CD4-positive, CD25-positive, alpha-beta regulatory T cell (primary cell): ENCODE measurements at regions not wholly inside any gene's neighbourhood (a gene's known extent, or its start where the extent isn't known, plus 50 kb on each side); places are given as distances from the start of the nearest gene placed in this dataset.

Experiments
- ATAC-seq, 2 donors: fragments of 150-1000 bp; cut with Tn5 transposase; one replicate each; pipeline ENCODE4 v1.10.0; 2021; ENCODE audit warnings: low read depth in 2 of 2, moderate number of reproducible peaks in 2 of 2, moderate library complexity in 1 of 2
- DNase-seq, 3 donors: peaks; one replicate each; pipeline versions ENCODE4 v3.0.0 to v3.0.0-alpha.2; 2012 to 2022; ENCODE audit warnings: mixed read lengths in 1 of 3
- H3K27ac ChIP-seq: one replicate; pipeline ENCODE4 v1.7.0; 2013; ENCODE audit warnings: mild to moderate bottlenecking, low read length; ENCODE audit not compliant: insufficient read depth, poor library complexity, severe bottlenecking
- H3K27me3 ChIP-seq: one replicate; pipeline ENCODE4 v1.7.0; 2013; ENCODE audit warnings: low read length; ENCODE audit not compliant: control insufficient read depth, insufficient read depth
- H3K36me3 ChIP-seq: one replicate; pipeline ENCODE4 v1.7.0; 2013; ENCODE audit warnings: mild to moderate bottlenecking, low read length, moderate library complexity; ENCODE audit not compliant: control insufficient read depth, insufficient read depth
- H3K4me1 ChIP-seq: 2 replicates; pipeline ENCODE4 v1.7.0; 2013; ENCODE audit warnings: mild to moderate bottlenecking, low read length; ENCODE audit not compliant: insufficient read depth, control insufficient read depth, poor library complexity, severe bottlenecking
- H3K4me3 ChIP-seq: one replicate; pipeline ENCODE4 v1.7.0; 2013; ENCODE audit warnings: low read depth, mild to moderate bottlenecking, low read length, moderate library complexity
- H3K9me3 ChIP-seq, 2 experiments: 1 replicate in 1 of 2; 2 replicates in 1 of 2; pipeline ENCODE4 v1.7.0; 2013; ENCODE audit warnings: low read length in 2 of 2, mild to moderate bottlenecking in 1 of 2, moderate library complexity in 1 of 2; ENCODE audit not compliant: control insufficient read depth in 2 of 2
- H3K27ac Mint-ChIP-seq, 3 donors: one replicate each; pipeline ENCODE4 v1.8.0; 2020 to 2022; ENCODE audit warnings: mild to moderate bottlenecking in 3 of 3, mixed read lengths in 3 of 3, moderate library complexity in 2 of 3
- H3K27me3 Mint-ChIP-seq: one replicate; pipeline ENCODE4 v1.8.0; 2022; ENCODE audit warnings: mild to moderate bottlenecking, mixed read lengths
- H3K36me3 Mint-ChIP-seq: one replicate; pipeline ENCODE4 v1.8.0; 2020; ENCODE audit warnings: mixed read lengths
- H3K4me1 Mint-ChIP-seq, 4 donors: one replicate each; pipeline ENCODE4 v1.8.0; 2020 to 2022; ENCODE audit warnings: mixed read lengths in 4 of 4, mild to moderate bottlenecking in 1 of 4
- H3K4me3 Mint-ChIP-seq, 4 donors: one replicate each; pipeline ENCODE4 v1.8.0; 2020 to 2022; ENCODE audit warnings: mild to moderate bottlenecking in 4 of 4, mixed read lengths in 4 of 4, moderate library complexity in 3 of 4
- H3K9me3 Mint-ChIP-seq, 7 donors: one replicate each; pipeline ENCODE4 v1.8.0; 2020 to 2022; ENCODE audit warnings: mixed read lengths in 7 of 7, mild to moderate bottlenecking in 3 of 7, moderate library complexity in 2 of 7

DNA sequence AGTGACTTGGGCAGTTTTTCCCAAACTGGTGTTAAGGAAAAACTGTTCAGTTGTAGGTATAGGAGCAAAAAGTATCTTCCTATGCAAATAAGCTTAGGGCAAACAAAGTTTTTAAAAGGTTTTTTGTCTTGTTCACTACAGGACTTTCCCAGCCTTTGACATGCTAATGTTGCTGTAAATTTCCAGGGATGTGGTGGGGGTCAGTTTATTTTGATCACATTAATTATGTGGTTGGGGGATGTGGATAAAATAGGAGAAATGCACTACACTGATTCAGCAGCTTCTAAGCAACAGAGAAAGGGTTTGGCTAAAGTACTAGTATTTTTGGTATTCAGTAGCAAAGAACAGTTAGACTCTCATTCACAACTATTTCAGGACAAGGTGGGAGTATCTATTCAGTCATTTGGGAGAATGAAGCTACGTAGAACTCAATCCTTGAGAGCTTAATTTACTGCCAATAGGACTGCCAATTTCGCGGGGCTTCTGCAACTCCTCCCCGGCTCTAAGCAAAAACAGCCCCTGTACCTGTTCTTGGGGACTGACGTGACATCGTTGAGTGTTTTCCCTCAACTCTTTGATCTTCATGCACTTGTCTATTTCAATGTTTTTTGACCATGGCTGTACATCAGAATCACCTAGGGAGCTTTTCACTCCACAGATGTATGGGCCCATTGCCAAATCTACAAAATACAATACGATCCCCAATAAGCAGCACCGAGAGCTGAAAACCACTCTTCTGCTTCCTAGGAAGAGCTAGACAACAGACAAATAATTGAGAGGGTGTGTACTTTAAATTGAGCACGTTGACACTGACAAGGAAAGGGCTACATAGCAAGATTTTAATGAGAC lies 94.8 kb upstream of the NHSL1 start:
- Histone ChIP-seq H3K4me3 (no peak overlapping the region), H3K36me3 (no peaks in the 10 kb centered on the region), H3K27ac (no peak overlapping the region), H3K27me3 (no peaks in the 10 kb centered on the region), H3K9me3 (no peaks in the 10 kb centered on the region), H3K4me1 (peaks cover 7% of the 10 kb centered on the region)
- DNase-seq (no peak), ATAC-seq (no peak)
- Mint-ChIP-seq H3K27me3 (peaks cover 2% of the 10 kb centered on the region), H3K4me3 (no peak overlapping the region), H3K27ac (no peak overlapping the region), H3K4me1 (peaks cover 10 to 16% (median 13%) of the 10 kb centered on the region in 4 donors), H3K9me3 (peaks cover 0 to 2% (median 0%) of the 10 kb centered on the region in 7 donors), H3K36me3 (no peaks in the 10 kb centered on the region)

DNA sequence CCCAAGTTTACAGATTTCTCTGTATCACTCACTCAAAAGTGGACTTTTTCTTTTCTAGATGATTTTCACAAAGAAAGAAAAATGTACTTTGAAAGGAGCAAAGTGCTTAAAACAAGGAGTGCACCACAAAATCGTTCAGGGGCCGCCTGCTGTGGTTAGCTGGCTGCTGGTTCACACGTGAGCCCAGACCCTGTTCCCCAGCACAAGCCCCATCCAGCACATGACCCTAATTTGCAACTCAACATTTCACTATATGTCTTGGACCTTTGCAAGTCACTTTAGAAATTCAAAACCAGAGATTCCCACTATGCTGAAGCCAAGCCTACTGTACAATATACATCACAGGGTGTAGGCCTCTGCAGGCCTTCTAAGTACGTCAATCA lies 95.5 kb upstream of the NHSL1 start:
- H3K27me3 ChIP-seq: no peaks in the 10 kb centered on the region
- no peak overlapping the region for H3K4me3 ChIP-seq
- H3K4me1 ChIP-seq: peaks cover 7% of the 10 kb centered on the region
- Mint-ChIP-seq H3K36me3 (no peaks in the 10 kb centered on the region), H3K4me1 (peaks cover 10 to 16% (median 13%) of the 10 kb centered on the region in 4 donors), H3K27me3 (peaks cover 4% of the 10 kb centered on the region), H3K4me3 (no peak overlapping the region), H3K9me3 (peaks cover 0 to under 1% (median 0%) of the 10 kb centered on the region in 7 donors), H3K27ac (no peak overlapping the region)
- no peaks in the 10 kb centered on the region for H3K36me3 ChIP-seq
- H3K9me3 ChIP-seq: no peaks in the 10 kb centered on the region
- no peak for ATAC-seq
- DNase-seq: no peak
- H3K27ac ChIP-seq: no peak overlapping the region

DNA sequence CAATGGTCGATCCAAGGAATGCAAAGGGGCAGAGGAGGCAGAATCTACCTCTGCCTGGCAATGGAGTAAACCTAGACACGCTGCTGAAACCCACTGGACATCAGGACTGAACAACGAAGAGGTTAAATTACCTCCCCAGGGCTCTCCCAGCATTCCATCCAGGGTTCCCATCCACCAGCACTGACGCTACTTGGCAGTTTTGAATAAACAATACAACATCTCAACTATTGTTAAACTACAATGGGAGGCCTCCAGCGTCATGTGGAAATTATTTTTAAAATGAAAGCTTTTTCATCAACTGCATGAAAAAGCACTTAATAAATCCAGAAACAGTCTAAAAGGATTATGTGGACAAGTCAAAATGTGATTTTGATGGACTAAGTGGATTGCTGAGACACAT lies 96.8 kb upstream of the NHSL1 start:
- Histone ChIP-seq H3K4me1 (peaks cover 7% of the 10 kb centered on the region), H3K27me3 (no peaks in the 10 kb centered on the region), H3K9me3 (no peaks in the 10 kb centered on the region), H3K4me3 (no peak overlapping the region), H3K36me3 (no peaks in the 10 kb centered on the region), H3K27ac (no peak overlapping the region)
- ATAC-seq: no peak
- no peak overlapping the region for H3K27ac Mint-ChIP-seq
- DNase-seq: no peak
- H3K36me3 Mint-ChIP-seq: no peaks in the 10 kb centered on the region
- peaks cover 4% of the 10 kb centered on the region for H3K27me3 Mint-ChIP-seq
- H3K9me3 Mint-ChIP-seq: no peaks in the 10 kb centered on the region
- H3K4me1 Mint-ChIP-seq: peaks cover 10 to 15% (median 11%) of the 10 kb centered on the region in 4 donors
- H3K4me3 Mint-ChIP-seq: no peak overlapping the region

DNA sequence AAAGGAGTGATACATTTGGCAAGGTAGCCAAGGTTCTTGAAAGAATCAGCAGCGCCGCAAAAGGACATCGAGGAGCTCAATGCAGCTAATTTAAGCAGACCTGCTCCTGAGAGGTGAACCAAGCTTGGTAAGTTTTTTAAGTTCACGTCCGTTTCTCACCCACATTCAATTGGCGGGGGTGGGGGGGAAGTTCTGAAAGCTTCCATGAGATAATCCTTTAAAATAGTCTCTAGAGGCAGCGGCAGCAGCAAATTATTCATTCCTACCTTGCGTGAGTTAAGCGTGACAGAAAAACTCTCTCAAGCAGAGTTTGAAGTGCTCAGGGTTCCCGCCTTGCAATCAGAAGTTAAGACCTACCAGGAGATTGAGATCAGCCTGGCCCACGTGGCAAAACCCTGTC lies 97.3 kb upstream of the NHSL1 start:
- Histone ChIP-seq H3K9me3 (no peaks in the 10 kb centered on the region), H3K27me3 (no peaks in the 10 kb centered on the region), H3K27ac (no peak overlapping the region), H3K4me3 (no peak overlapping the region), H3K4me1 (peaks cover 7% of the 10 kb centered on the region), H3K36me3 (no peaks in the 10 kb centered on the region)
- Mint-ChIP-seq H3K27me3 (peaks cover 4% of the 10 kb centered on the region), H3K27ac (no peak overlapping the region), H3K4me3 (no peak overlapping the region), H3K36me3 (no peaks in the 10 kb centered on the region), H3K9me3 (no peaks in the 10 kb centered on the region), H3K4me1 (peaks cover 10 to 15% (median 11%) of the 10 kb centered on the region in 4 donors)
- DNase-seq (no peak), ATAC-seq (no peak)

DNA sequence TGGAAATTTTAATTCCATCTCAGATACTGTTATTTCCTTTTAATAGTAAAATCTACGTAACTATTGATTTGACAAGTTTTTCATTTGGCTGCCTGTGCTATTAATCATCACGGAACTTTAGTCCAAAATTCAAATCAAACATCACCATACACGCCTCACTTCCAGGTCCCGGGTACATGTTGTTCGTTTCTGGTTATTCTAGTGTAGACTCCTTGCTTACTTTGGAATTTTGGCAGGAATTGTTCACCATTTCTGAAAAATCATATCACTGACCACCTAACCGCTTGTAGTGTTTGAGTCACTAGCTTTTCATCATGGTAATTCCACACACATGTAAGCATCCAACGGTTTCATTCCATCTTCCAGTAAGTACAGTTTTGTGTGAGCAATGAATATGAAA lies 98.0 kb upstream of the NHSL1 start:
- Mint-ChIP-seq H3K4me3 (no peak overlapping the region), H3K36me3 (no peaks in the 10 kb centered on the region), H3K4me1 (peaks cover 10 to 15% (median 11%) of the 10 kb centered on the region in 4 donors), H3K27ac (no peak overlapping the region), H3K9me3 (no peaks in the 10 kb centered on the region), H3K27me3 (peaks cover 4% of the 10 kb centered on the region)
- H3K4me1 ChIP-seq: peaks cover 7% of the 10 kb centered on the region
- ATAC-seq (no peak), DNase-seq (no peak)
- no peak overlapping the region for H3K4me3 ChIP-seq
- H3K27ac ChIP-seq: no peak overlapping the region
- H3K27me3 ChIP-seq: no peaks in the 10 kb centered on the region
- H3K36me3 ChIP-seq: no peaks in the 10 kb centered on the region
- no peaks in the 10 kb centered on the region for H3K9me3 ChIP-seq

DNA sequence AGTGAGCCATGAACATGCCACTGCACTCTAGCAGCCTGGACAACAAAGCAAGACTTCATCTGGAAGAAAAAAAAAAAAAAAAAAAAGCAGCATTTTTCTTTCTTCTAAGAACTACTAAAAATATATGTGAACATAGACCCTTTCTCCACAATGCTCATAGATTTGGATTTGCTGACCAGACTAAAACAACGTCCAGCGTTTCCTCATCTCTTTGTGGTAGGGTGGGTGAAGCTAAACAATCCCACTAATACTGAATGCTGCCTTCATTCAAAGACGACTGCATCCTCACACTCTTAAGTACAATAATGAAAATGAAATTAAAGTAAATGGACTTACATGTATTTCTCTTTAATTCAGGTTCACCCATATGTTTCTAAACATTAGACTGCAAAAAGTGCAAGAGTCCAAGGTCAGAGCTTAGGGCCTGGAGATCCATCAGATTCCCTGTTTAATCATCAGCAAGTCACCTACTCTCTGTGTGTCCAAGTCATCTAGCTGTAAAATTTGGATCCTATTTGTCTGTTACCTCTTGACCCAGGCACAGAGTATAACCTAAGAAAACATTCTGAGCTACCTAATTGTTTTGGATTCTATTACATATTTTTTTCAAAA lies 99.4 kb upstream of the NHSL1 start:
- no peak for ATAC-seq
- Mint-ChIP-seq H3K4me1 (peaks cover 0 to 4% (median under 1%) of the 10 kb centered on the region in 4 donors), H3K9me3 (no peaks in the 10 kb centered on the region), H3K27ac (no peak overlapping the region), H3K27me3 (peaks cover 8% of the 10 kb centered on the region), H3K36me3 (no peaks in the 10 kb centered on the region), H3K4me3 (no peak overlapping the region)
- H3K36me3 ChIP-seq: no peaks in the 10 kb centered on the region
- DNase-seq: no peak
- H3K27ac ChIP-seq: no peak overlapping the region
- H3K4me1 ChIP-seq: no peaks in the 10 kb centered on the region
- H3K9me3 ChIP-seq: no peaks in the 10 kb centered on the region
- H3K4me3 ChIP-seq: no peak overlapping the region
- H3K27me3 ChIP-seq: no peaks in the 10 kb centered on the region

DNA sequence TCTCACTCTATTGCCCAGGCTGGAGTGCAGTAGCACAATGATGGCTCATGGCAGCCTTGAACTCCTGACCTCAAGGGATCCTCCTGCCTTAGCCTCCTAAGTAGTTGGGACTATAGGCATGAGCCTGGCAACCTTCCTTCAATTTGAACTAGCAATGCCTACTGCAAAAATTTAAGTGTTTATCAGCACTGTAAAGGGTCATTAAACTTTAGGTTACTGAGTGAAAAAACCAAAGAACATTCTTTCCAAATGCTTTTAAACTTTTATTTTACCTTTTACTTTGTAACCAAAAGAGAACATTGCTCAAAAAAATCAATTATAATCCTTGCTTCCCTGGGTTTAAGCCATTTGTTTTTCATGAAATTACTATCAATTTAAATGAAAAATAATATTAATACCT lies 101.0 kb upstream of the NHSL1 start:
- no peak for DNase-seq
- no peaks in the 10 kb centered on the region for H3K4me1 ChIP-seq
- Mint-ChIP-seq H3K9me3 (no peaks in the 10 kb centered on the region), H3K4me1 (no peaks in the 10 kb centered on the region), H3K36me3 (no peaks in the 10 kb centered on the region), H3K27me3 (peaks cover 13% of the 10 kb centered on the region), H3K27ac (no peak overlapping the region), H3K4me3 (no peak overlapping the region)
- H3K27me3 ChIP-seq: no peaks in the 10 kb centered on the region
- no peaks in the 10 kb centered on the region for H3K9me3 ChIP-seq
- no peak overlapping the region for H3K4me3 ChIP-seq
- no peaks in the 10 kb centered on the region for H3K36me3 ChIP-seq
- no peak overlapping the region for H3K27ac ChIP-seq
- no peak for ATAC-seq

DNA sequence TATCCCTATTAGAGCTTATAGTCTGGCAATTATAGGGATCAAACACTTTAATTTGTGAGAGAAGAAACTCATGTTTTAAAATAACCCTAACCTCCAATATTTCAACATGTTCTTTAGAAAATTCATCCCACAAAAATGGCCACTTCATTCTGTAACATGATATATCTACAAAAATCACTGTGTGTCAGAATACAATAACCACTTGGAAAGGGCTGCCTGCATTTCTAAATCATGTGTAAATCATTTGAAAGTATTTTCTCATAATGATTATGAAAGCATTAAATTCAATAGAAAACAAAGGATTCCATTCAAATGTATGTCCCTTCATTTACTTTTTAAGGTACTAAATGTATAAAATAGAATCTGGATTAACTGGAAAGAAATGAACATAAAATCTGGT lies 101.4 kb upstream of the NHSL1 start:
- no peaks in the 10 kb centered on the region for H3K27me3 ChIP-seq
- H3K9me3 ChIP-seq: no peaks in the 10 kb centered on the region
- Mint-ChIP-seq H3K9me3 (no peaks in the 10 kb centered on the region), H3K4me3 (no peak overlapping the region), H3K4me1 (no peaks in the 10 kb centered on the region), H3K27me3 (peaks cover 13% of the 10 kb centered on the region), H3K36me3 (no peaks in the 10 kb centered on the region), H3K27ac (no peak overlapping the region)
- H3K4me1 ChIP-seq: no peaks in the 10 kb centered on the region
- H3K36me3 ChIP-seq: no peaks in the 10 kb centered on the region
- ATAC-seq (no peak), DNase-seq (no peak)
- no peak overlapping the region for H3K4me3 ChIP-seq
- H3K27ac ChIP-seq: no peak overlapping the region
